SK-N-SH (cell line): ENCODE measurements at regions not wholly inside any gene's neighbourhood (a gene's known extent, or its start where the extent isn't known, plus 50 kb on each side); places are given as distances from the start of the nearest gene placed in this dataset.

ENCODE experiments used
- CTCF ChIA-PET: fragments of 300-600, 350-600 bp; formaldehyde crosslinking; extraction: SDS; loops from one replicate; lab custom pipeline; 2021; lab: Yijun Ruan, JAX
- POLR2A ChIA-PET: fragments of 350-600 bp; sonication (Branson Sonifier 250); formaldehyde crosslinking; extraction: SDS; loops from one replicate; lab custom pipeline; 2020; ENCODE audit warnings: antibody characterized with exemption, inconsistent platforms; lab: Yijun Ruan, JAX
- DNase-seq: peaks from one replicate; pipeline ENCODE4 v3.0.0; 2012
- H2AFZ ChIP-seq: fragments of 200-600 bp; sonication (generic); 2 replicates; pipeline ENCODE4 v1.8.1; 2016; ENCODE audit warnings: antibody characterized with exemption, mild to moderate bottlenecking, low read depth
- H3F3A ChIP-seq: fragments of 200-600 bp; sonication (generic); replicated peaks from 2 replicates; pipeline ENCODE3; 2016; ENCODE audit warnings: antibody characterized with exemption, mild to moderate bottlenecking; ENCODE audit not compliant: insufficient read depth
- H3K27ac ChIP-seq, 2 experiments: fragments of 200-500 bp in 1 of 2; fragments of 200-600 bp in 1 of 2; sonication (Bioruptor generic) in 1 of 2; sonication (generic), shearing (Covaris generic) in 1 of 2; 2 replicates each; pipeline versions ENCODE4 v1.5.1 to v1.6.1; 2014 to 2016; ENCODE audit warnings: low read depth in 2 of 2, inconsistent platforms in 1 of 2, low read length in 1 of 2, mild to moderate bottlenecking in 1 of 2, mixed read lengths in 1 of 2
- H3K27me3 ChIP-seq: fragments of 200-600 bp; sonication (generic), shearing (Covaris generic); 2 replicates; pipeline ENCODE4 v1.6.1; 2016; ENCODE audit warnings: mixed run types; ENCODE audit not compliant: insufficient read depth
- H3K36me3 ChIP-seq, 2 experiments: fragments of 200-500 bp in 1 of 2; fragments of 200-600 bp in 1 of 2; sonication (Bioruptor generic) in 1 of 2; sonication (generic) in 1 of 2; replicated peaks in 1 of 2; 2 replicates each; pipeline versions ENCODE3 to v1.5.1; 2014 to 2016; ENCODE audit warnings: low read length in 1 of 2, mild to moderate bottlenecking in 1 of 2; ENCODE audit not compliant: insufficient read depth in 2 of 2, control insufficient read depth in 1 of 2
- H3K4me1 ChIP-seq, 2 experiments: fragments of 200-500 bp in 1 of 2; fragments of 200-600 bp in 1 of 2; sonication (Bioruptor generic) in 1 of 2; sonication (generic), shearing (Covaris generic) in 1 of 2; 2 replicates each; pipeline versions ENCODE4 v1.5.1 to v1.6.1; 2014 to 2016; ENCODE audit warnings: low read depth in 1 of 2, low read length in 1 of 2, mixed run types in 1 of 2; ENCODE audit not compliant: insufficient read depth in 2 of 2, control insufficient read depth in 1 of 2
- H3K4me2 ChIP-seq: fragments of 200-600 bp; sonication (generic), shearing (Covaris generic); 2 replicates; pipeline ENCODE4 v1.6.1; 2017; ENCODE audit warnings: mixed run types
- H3K4me3 ChIP-seq, 2 experiments: fragments of 200-500 bp in 1 of 2; fragments of 200-600 bp in 1 of 2; sonication (Bioruptor generic) in 1 of 2; sonication (generic), shearing (Covaris generic) in 1 of 2; 2 replicates each; pipeline versions ENCODE4 v1.5.1 to v1.8.1; 2014 to 2016; ENCODE audit warnings: low read depth in 2 of 2, inconsistent platforms in 1 of 2, low read length in 1 of 2, mild to moderate bottlenecking in 1 of 2, mixed read lengths in 1 of 2, moderate library complexity in 1 of 2
- H3K79me2 ChIP-seq: fragments of 200-600 bp; sonication (generic); 2 replicates; pipeline ENCODE4 v1.8.1; 2017; ENCODE audit warnings: mild to moderate bottlenecking; ENCODE audit not compliant: insufficient read depth
- H3K9ac ChIP-seq: fragments of 200-600 bp; sonication (generic); 2 replicates; pipeline ENCODE4 v1.6.1; 2017; ENCODE audit warnings: mixed run types
- H3K9me2 ChIP-seq: fragments of 200-600 bp; sonication (generic); 2 replicates; pipeline ENCODE4 v1.6.1; 2017; ENCODE audit warnings: mixed run types
- H3K9me3 ChIP-seq: fragments of 200-600 bp; sonication (generic); 2 replicates; pipeline ENCODE4 v1.6.1; 2017; ENCODE audit warnings: mixed run types, mild to moderate bottlenecking, moderate library complexity
- H4K20me1 ChIP-seq: fragments of 200-600 bp; sonication (generic); 2 replicates; pipeline ENCODE4 v1.6.1; 2017; ENCODE audit warnings: mild to moderate bottlenecking, mixed run types; ENCODE audit not compliant: insufficient read depth
- CTCF ChIP-seq: fragments of 200-600 bp; sonication (generic); IDR thresholded peaks from 2 replicates; pipeline ENCODE4 v1.6.1; 2017; ENCODE audit warnings: antibody characterized with exemption, mild to moderate bottlenecking, moderate library complexity
- FOSL2 ChIP-seq: IDR thresholded peaks from 2 replicates; pipeline ENCODE4 v1.4.0; 2012; ENCODE audit warnings: low read depth, mild to moderate bottlenecking, moderate library complexity, borderline replicate concordance
- FOXJ3 ChIP-seq: sonication (generic); formaldehyde crosslinking; IDR thresholded peaks from 2 replicates; pipeline ENCODE4 v1.5.1; 2020; ENCODE audit warnings: mild to moderate bottlenecking, missing genetic modification reagents
- FOXM1 ChIP-seq: IDR thresholded peaks from 2 replicates; pipeline ENCODE4 v1.4.0; 2012; ENCODE audit warnings: low read depth, mild to moderate bottlenecking
- GATA2 ChIP-seq: sonication (generic); formaldehyde crosslinking; IDR thresholded peaks from 2 replicates; pipeline ENCODE4 v1.5.0; 2020; ENCODE audit warnings: mild to moderate bottlenecking, missing genetic modification reagents
- JUND ChIP-seq: IDR thresholded peaks from 2 replicates; pipeline ENCODE4 v1.4.0; 2012
- MEF2A ChIP-seq: IDR thresholded peaks from 2 replicates; pipeline ENCODE4 v1.4.0; 2012; ENCODE audit warnings: low read depth, borderline replicate concordance
- MXI1 ChIP-seq: IDR thresholded peaks from 2 replicates; pipeline ENCODE4 v1.6.1; 2012; ENCODE audit warnings: mild to moderate bottlenecking, low read depth, low read length, improper control_type of control experiment
- POLR2AphosphoS5 ChIP-seq: IDR thresholded peaks from 2 replicates; pipeline ENCODE4 v1.6.1; 2012; ENCODE audit warnings: low read depth, low read length
- RAD21 ChIP-seq: IDR thresholded peaks from 2 replicates; pipeline ENCODE4 v1.6.1; 2012; ENCODE audit warnings: mild to moderate bottlenecking, low read length
- RCOR1 ChIP-seq: fragments of 150-350 bp; IDR thresholded peaks from 2 replicates; pipeline ENCODE4 v1.6.1; 2017; ENCODE audit warnings: antibody characterized with exemption, low read length
- RFX5 ChIP-seq: IDR thresholded peaks from 2 replicates; pipeline ENCODE4 v1.6.1; 2012; ENCODE audit warnings: mild to moderate bottlenecking, improper control_type of control experiment, low read length
- RXRA ChIP-seq: IDR thresholded peaks from 2 replicates; pipeline ENCODE4 v1.4.0; 2012; ENCODE audit warnings: low read depth, mild to moderate bottlenecking, borderline replicate concordance
- TAF1 ChIP-seq: IDR thresholded peaks from 2 replicates; pipeline ENCODE4 v1.6.1; 2012; ENCODE audit warnings: low read depth, mild to moderate bottlenecking, low read length, moderate library complexity, borderline replicate concordance
- TCF12 ChIP-seq: IDR thresholded peaks from 2 replicates; pipeline ENCODE4 v1.4.0; 2012
- USF2 ChIP-seq: fragments of 150-350 bp; IDR thresholded peaks from 2 replicates; pipeline ENCODE4 v1.6.1; 2017; ENCODE audit warnings: antibody characterized with exemption, low read length, low read depth, borderline replicate concordance
- YY1 ChIP-seq: IDR thresholded peaks from 2 replicates; pipeline ENCODE4 v1.4.0; 2012; ENCODE audit warnings: low read depth, mild to moderate bottlenecking
- WGBS: methylation state at CpG from one replicate; pipeline ENCODE4 v1.1.6; 2017; ENCODE audit warnings: low lambda C conversion rate; 5-methylcytosine and 5-hydroxymethylcytosine counted together
- TF ChIP-seq, protein P1 (sequence below): fragments of 150-350 bp; IDR thresholded peaks from 2 replicates; pipeline ENCODE4 v1.6.1; 2016; ENCODE audit warnings: mild to moderate bottlenecking, low read depth, low read length
- TF ChIP-seq, protein P2 (sequence below): IDR thresholded peaks from 2 replicates; pipeline ENCODE4 v1.4.0; 2012; ENCODE audit warnings: low read depth, borderline replicate concordance

GRCh38 chr3:5429517-5429890 lies 242.0 kb downstream of the EDEM1 start:
- H2AFZ ChIP-seq: no peak overlapping the region
- H3K27ac ChIP-seq: no peak overlapping the region
- H3K4me2 ChIP-seq: no peak overlapping the region
- CTCF ChIA-PET: no interaction called here
- H3K9me3 ChIP-seq: no peaks in the 10 kb centered on the region
- no peaks in the 10 kb centered on the region for H3K79me2 ChIP-seq
- H4K20me1 ChIP-seq: no peaks in the 10 kb centered on the region
- DNase-seq: no peak
- TF ChIP-seq JUND (no peak), YY1 (no peak), TCF12 (no peak), RCOR1 (no peak), MXI1 (no peak)
- no peaks in the 10 kb centered on the region for H3K9me2 ChIP-seq
- no peaks in the 10 kb centered on the region for H3F3A ChIP-seq
- H3K4me3 ChIP-seq: no peak overlapping the region
- H3K27me3 ChIP-seq: no peaks in the 10 kb centered on the region
- H3K9ac ChIP-seq: no peak overlapping the region
- no peaks in the 10 kb centered on the region for H3K36me3 ChIP-seq
- H3K4me1 ChIP-seq: peaks cover 0 to 2% of the 10 kb centered on the region in 2 experiments; a peak in 1 of 4 replicates
- POLR2A ChIA-PET: no interaction called here

- Histone ChIP-seq H3K27ac (no peak overlapping the region), H3K4me1 (peaks cover 0 to 2% of the 10 kb centered on the region in 2 experiments; a peak in 1 of 4 replicates), H3K9me2 (no peaks in the 10 kb centered on the region), H3K4me3 (no peak overlapping the region), H4K20me1 (no peaks in the 10 kb centered on the region), H3K9me3 (no peaks in the 10 kb centered on the region), H3K27me3 (no peaks in the 10 kb centered on the region), H3K9ac (no peak overlapping the region), H3K36me3 (no peaks in the 10 kb centered on the region), H3K4me2 (no peak overlapping the region), H3F3A (no peaks in the 10 kb centered on the region), H2AFZ (no peak overlapping the region), H3K79me2 (no peaks in the 10 kb centered on the region)
- TF ChIP-seq FOXM1: no peak
- WGBS: 33% methylated on average over 1 of the region's 1 CpG
- CTCF ChIA-PET: no interaction called here
- POLR2A ChIA-PET: no interaction called here
- DNase-seq: no peak
Measured at GRCh38 chr3:5430701-5431100, 243.2 kb downstream of the EDEM1 start.

GRCh38 chr3:5431146-5431545 lies 243.6 kb downstream of the EDEM1 start:
- ChIA-PET CTCF (no interaction called here), POLR2A (no interaction called here)
- Histone ChIP-seq H3K4me2 (no peak overlapping the region), H3K9me2 (no peaks in the 10 kb centered on the region), H3K9ac (no peak overlapping the region), H3K4me3 (no peak overlapping the region), H3K27me3 (no peaks in the 10 kb centered on the region), H4K20me1 (no peaks in the 10 kb centered on the region), H3F3A (no peaks in the 10 kb centered on the region), H3K4me1 (peaks cover 0 to 2% of the 10 kb centered on the region in 2 experiments; a peak in 1 of 4 replicates), H3K36me3 (no peaks in the 10 kb centered on the region), H3K9me3 (no peaks in the 10 kb centered on the region), H2AFZ (no peak overlapping the region), H3K79me2 (no peaks in the 10 kb centered on the region), H3K27ac (no peak overlapping the region)
- no peak for DNase-seq
- 8% methylated on average over 4 of the region's 4 CpGs for WGBS
- TF ChIP-seq POLR2AphosphoS5 (no peak), TAF1 (no peak), MEF2A (no peak), RXRA (no peak), RFX5 (no peak), TCF12 (no peak), GATA2 (no peak), JUND (no peak), RAD21 (no peak), USF2 (no peak), MXI1 (no peak), YY1 (no peak), CTCF (no peak), FOSL2 (no peak), FOXJ3 (CRISPR knock-in tag) (no peak)
- TF ChIP-seq, protein P1, sequence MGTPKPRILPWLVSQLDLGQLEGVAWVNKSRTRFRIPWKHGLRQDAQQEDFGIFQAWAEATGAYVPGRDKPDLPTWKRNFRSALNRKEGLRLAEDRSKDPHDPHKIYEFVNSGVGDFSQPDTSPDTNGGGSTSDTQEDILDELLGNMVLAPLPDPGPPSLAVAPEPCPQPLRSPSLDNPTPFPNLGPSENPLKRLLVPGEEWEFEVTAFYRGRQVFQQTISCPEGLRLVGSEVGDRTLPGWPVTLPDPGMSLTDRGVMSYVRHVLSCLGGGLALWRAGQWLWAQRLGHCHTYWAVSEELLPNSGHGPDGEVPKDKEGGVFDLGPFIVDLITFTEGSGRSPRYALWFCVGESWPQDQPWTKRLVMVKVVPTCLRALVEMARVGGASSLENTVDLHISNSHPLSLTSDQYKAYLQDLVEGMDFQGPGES: no peak
- TF ChIP-seq, protein P2, sequence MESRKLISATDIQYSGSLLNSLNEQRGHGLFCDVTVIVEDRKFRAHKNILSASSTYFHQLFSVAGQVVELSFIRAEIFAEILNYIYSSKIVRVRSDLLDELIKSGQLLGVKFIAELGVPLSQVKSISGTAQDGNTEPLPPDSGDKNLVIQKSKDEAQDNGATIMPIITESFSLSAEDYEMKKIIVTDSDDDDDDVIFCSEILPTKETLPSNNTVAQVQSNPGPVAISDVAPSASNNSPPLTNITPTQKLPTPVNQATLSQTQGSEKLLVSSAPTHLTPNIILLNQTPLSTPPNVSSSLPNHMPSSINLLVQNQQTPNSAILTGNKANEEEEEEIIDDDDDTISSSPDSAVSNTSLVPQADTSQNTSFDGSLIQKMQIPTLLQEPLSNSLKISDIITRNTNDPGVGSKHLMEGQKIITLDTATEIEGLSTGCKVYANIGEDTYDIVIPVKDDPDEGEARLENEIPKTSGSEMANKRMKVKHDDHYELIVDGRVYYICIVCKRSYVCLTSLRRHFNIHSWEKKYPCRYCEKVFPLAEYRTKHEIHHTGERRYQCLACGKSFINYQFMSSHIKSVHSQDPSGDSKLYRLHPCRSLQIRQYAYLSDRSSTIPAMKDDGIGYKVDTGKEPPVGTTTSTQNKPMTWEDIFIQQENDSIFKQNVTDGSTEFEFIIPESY: no peak
